ENCODE measurements at regions not wholly inside any gene's neighbourhood (a gene's known extent, or its start where the extent isn't known, plus 50 kb on each side); places are given as distances from the start of the nearest gene placed in this dataset.

DNA sequence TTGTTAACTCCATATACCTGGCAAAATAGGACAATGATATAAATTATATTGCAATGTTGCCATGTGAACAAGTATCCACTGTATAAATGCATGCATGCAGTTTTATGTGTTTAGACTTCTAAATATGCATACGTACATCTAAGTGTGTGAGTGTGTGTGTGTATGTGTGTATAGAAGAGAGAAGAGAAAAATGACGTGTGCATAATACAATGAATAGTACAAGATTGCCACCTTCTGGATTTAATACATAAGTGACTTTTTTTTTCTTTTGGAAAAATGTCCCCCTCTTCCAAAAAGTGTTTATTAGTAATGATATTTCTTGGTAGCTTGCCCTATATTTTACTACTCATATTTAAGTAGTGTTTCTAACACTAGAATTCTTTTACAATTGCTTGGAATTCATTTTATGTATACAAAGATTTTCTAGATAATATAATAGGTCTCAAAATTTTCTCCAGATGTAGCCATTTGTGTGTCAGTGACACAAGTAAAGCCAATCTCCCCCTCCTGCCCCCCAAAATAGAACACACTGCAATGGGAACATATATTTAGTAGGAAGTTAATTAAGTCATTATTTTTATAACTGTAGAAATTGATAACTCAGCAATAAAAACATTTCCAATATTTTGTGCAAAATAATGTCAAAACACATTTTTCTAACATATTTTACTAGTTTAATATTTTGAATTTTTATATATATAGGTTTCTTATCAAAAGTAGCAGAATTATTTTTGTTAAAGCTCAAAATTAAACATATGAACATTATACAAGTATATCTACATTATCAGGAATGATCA is 783.3 kb upstream of the ATXN8OS start:
- Mint-ChIP-seq H3K9me3 (peaks cover 5% of the 10 kb centered on the region), H3K4me1 (ENCODE audit: low read depth) (no peaks in the 10 kb centered on the region), H3K4me3 (no peak overlapping the region), H3K27ac (no peak overlapping the region), H3K27me3 (ENCODE audit: insufficient read depth) (no peaks in the 10 kb centered on the region), H3K36me3 (ENCODE audit: low read depth) (no peaks in the 10 kb centered on the region)
- intact Hi-C loops (cut with micrococcal nuclease), result no loop called here
- no peak for DNase-seq (ENCODE audit: low spot score)

DNA sequence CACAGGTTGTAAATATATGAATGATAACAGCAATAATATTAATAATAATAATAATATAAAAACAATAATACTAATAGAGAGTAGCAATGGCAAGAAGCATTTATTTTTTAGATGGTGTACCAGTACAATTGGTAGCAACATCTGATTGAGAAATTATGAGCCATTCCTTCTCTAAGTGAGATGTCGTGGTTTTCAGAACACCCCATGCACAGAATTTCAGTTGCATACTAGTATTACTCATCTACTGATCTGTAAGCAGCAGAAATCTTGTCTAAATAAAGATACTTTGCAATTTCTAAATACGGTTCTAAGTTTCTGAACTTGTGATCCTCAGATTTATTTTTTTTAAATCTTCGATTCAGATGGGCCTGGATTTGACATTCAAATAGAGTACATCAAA is 788.0 kb upstream of the ATXN8OS start:
- Mint-ChIP-seq H3K4me3 (no peak overlapping the region), H3K27ac (no peak overlapping the region), H3K4me1 (ENCODE audit: low read depth) (no peaks in the 10 kb centered on the region), H3K27me3 (ENCODE audit: insufficient read depth) (no peaks in the 10 kb centered on the region), H3K9me3 (no peaks in the 10 kb centered on the region), H3K36me3 (ENCODE audit: low read depth) (no peaks in the 10 kb centered on the region)
- no peak for DNase-seq (ENCODE audit: low spot score)
- intact Hi-C loops (cut with micrococcal nuclease), result no loop called here

DNA sequence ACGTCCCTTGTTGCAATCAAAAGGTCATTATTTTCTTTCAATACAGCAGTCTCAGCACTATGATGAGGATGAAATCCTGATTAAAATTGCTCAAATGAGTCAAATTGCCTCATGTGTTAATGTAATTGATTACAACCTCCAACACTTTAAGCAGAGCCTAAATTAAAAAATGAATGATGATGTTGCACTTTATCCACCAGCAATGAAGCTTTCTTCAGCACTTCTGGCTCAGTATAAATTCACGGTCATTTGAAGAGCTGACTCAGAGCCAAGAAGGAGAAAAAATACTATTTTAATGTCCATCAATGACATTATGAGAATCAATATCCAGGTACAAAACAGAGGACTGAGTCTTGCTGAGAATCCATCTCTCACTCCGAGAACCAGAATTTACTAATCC is 792.6 kb upstream of the ATXN8OS start:
- DNase-seq (ENCODE audit: low spot score), result no peak
- intact Hi-C loops (cut with micrococcal nuclease), result no loop called here
- Mint-ChIP-seq H3K27ac (no peak overlapping the region), H3K9me3 (no peaks in the 10 kb centered on the region), H3K4me3 (no peak overlapping the region), H3K36me3 (ENCODE audit: low read depth) (no peaks in the 10 kb centered on the region), H3K4me1 (ENCODE audit: low read depth) (no peaks in the 10 kb centered on the region), H3K27me3 (ENCODE audit: insufficient read depth) (no peaks in the 10 kb centered on the region)

DNA sequence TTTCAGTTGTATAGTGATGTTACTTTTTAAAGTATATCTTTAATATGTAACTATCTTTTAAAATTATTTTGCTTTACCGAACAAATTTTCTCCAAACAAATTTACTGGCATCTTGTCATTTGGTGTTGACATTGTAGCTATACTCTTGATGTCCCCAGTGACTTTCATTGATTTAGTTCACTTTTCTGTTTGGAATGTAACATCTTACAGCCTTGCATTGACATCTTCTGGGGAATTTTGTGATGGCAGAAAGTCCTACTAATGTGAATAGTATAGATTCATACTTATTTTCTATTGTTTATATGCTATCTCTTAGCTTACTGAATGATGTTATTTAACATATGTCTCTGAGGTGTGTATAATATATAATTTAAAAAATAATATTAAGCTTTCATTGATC is 800.9 kb upstream of the ATXN8OS start:
- no peaks in the 10 kb centered on the region for H3K27me3 Mint-ChIP-seq (ENCODE audit: insufficient read depth)
- no peaks in the 10 kb centered on the region for H3K4me1 Mint-ChIP-seq (ENCODE audit: low read depth)
- H3K4me3 Mint-ChIP-seq, result no peak overlapping the region
- H3K27ac Mint-ChIP-seq, result no peak overlapping the region
- H3K36me3 Mint-ChIP-seq (ENCODE audit: low read depth), result no peaks in the 10 kb centered on the region
- intact Hi-C loops (cut with micrococcal nuclease), result no loop called here
- DNase-seq (ENCODE audit: low spot score), result no peak
- no peaks in the 10 kb centered on the region for H3K9me3 Mint-ChIP-seq

DNA sequence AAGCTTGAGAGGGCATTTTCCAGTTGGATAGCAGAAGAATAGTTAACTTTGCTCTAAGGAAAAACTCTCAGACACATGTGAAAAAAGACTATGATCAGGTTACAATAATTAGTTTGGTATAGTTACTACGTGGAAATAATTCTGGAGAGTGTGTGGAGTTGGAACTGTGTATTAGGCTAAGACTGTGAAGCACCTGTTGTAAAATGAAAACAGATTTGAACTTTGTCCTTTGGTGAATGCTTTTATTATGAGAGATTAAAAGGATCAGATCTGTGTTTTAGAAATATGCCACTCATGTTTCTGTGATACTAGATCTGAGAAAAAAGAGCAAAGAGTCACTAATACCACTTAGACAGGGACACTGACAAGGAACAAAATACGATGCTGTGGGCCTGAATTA is 807.5 kb upstream of the ATXN8OS start:
- DNase-seq (ENCODE audit: low spot score), result no peak
- no peak overlapping the region for H3K4me3 Mint-ChIP-seq
- no peak overlapping the region for H3K27ac Mint-ChIP-seq
- no peaks in the 10 kb centered on the region for H3K36me3 Mint-ChIP-seq (ENCODE audit: low read depth)
- H3K4me1 Mint-ChIP-seq (ENCODE audit: low read depth), result no peaks in the 10 kb centered on the region
- H3K9me3 Mint-ChIP-seq, result no peaks in the 10 kb centered on the region
- H3K27me3 Mint-ChIP-seq (ENCODE audit: insufficient read depth), result no peaks in the 10 kb centered on the region
- intact Hi-C loops (cut with micrococcal nuclease), result no loop called here

DNA sequence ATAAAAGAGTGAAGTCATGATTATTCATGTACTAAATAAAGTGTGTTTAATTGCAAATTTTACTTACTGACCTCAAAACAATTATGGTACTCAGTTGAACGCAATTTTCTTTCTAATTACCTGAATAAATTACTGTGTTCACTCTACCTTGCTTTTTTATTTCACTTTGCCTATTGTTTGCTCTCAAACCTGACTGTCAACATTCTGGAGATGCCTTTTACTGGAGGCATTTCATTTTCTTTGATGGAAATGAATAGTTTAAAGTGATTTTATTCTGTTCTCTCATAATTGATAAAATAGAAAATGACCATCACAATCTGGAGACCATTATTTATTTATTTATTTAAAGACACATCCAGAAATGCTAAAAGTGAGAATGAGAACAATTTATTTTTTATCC is 811.5 kb upstream of the ATXN8OS start:
- no peak for DNase-seq (ENCODE audit: low spot score)
- intact Hi-C loops (cut with micrococcal nuclease), result no loop called here
- H3K9me3 Mint-ChIP-seq, result peaks cover 14% of the 10 kb centered on the region
- no peaks in the 10 kb centered on the region for H3K27me3 Mint-ChIP-seq (ENCODE audit: insufficient read depth)
- no peak overlapping the region for H3K27ac Mint-ChIP-seq
- no peaks in the 10 kb centered on the region for H3K4me1 Mint-ChIP-seq (ENCODE audit: low read depth)
- H3K4me3 Mint-ChIP-seq, result no peak overlapping the region
- H3K36me3 Mint-ChIP-seq (ENCODE audit: low read depth), result no peaks in the 10 kb centered on the region

DNA sequence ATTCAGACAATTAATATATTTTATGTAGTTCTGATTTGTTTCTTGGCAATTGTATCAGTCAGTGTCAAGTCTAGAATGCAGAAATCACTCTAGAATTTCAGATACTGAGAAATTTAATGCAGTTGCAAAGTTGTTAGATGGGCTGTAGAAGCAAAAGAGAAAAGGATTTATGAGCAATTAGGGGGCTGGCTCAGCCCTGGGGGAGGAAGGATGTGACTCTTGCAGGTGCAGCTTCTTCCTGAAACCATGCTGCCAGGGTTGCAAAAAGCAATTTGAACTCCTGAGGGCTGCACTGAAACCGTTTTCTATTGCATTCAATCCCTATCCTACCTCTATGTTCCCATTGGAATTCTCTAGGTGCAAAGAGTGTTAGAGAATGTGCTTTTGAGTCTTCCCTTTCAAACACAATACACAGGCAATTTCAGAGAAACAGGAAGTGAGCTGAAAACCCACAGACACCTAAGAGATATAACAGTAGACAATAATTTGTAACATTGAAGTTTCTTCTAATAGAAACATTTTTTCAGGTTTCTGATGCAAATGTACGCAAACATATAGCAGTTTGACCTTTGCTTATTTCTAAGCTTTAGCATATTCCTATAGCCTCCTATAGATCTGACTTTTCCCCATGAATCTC is 814.7 kb upstream of the ATXN8OS start:
- H3K27ac Mint-ChIP-seq, result no peak overlapping the region

DNA sequence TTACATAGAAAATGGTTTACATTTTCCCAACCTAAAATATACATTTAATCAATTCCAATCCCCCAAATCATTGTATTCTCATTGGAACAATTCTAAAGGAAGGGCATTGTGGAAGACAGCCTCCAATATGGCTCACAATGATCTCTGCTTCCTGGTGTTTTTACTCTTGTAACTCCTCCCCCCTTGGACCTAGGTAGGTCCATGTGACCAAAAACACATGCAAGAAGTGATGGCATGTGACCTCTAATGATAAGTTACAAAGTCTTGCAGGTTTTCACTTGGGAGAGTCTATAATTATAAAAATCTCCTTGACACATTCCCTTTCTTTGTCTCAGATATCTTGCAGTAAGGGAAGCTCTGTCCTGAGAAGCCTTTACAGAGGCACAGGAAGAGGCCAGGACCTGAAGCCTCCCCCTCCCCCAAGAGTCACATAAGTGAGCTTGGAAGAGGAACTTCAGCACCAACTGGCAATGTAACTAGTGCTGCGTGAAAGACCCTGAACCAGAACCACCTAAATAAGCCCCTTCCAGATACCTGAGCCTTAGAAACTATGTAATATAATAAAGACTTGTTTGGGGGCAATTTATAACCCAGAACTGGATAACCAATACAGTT is 816.2 kb upstream of the ATXN8OS start:
- no peak overlapping the region for H3K27ac Mint-ChIP-seq
- H3K4me3 Mint-ChIP-seq, result no peak overlapping the region
- peaks cover 24% of the 10 kb centered on the region for H3K9me3 Mint-ChIP-seq
- intact Hi-C loops (cut with micrococcal nuclease), result no loop called here
- no peak for DNase-seq (ENCODE audit: low spot score)
- no peaks in the 10 kb centered on the region for H3K27me3 Mint-ChIP-seq (ENCODE audit: insufficient read depth)
- no peaks in the 10 kb centered on the region for H3K36me3 Mint-ChIP-seq (ENCODE audit: low read depth)
- H3K4me1 Mint-ChIP-seq (ENCODE audit: low read depth), result no peaks in the 10 kb centered on the region

More for the DNA sequence above, 814.7 kb upstream of the ATXN8OS start:
- no peak overlapping the region for H3K4me3 Mint-ChIP-seq
- H3K9me3 Mint-ChIP-seq, result peaks cover 21% of the 10 kb centered on the region
- DNase-seq (ENCODE audit: low spot score), result no peak
- H3K27me3 Mint-ChIP-seq (ENCODE audit: insufficient read depth), result no peaks in the 10 kb centered on the region
- no peaks in the 10 kb centered on the region for H3K36me3 Mint-ChIP-seq (ENCODE audit: low read depth)
- intact Hi-C loops (cut with micrococcal nuclease), result no loop called here
- H3K4me1 Mint-ChIP-seq (ENCODE audit: low read depth), result no peaks in the 10 kb centered on the region

DNA sequence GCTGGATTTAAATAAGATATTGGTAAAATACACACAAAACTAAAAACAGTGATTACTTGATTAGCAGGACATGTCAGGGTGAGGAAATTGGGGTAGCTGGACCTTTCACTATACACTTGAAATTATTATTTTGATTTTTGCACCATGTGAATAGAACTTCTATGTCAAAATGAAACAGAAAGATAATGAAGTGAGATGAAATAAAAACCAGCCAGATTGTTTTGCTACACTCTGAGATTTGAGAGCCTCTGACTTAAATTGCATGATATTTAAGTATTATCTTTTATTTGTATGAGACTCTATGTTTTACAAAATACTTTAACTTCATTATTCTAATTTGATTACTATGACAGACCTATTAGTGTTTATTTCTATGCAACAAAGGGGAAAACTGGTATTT is 819.6 kb upstream of the ATXN8OS start:
- intact Hi-C loops (cut with micrococcal nuclease), result no loop called here
- no peaks in the 10 kb centered on the region for H3K27me3 Mint-ChIP-seq (ENCODE audit: insufficient read depth)
- peaks cover 16% of the 10 kb centered on the region for H3K9me3 Mint-ChIP-seq
- no peak overlapping the region for H3K4me3 Mint-ChIP-seq
- no peak overlapping the region for H3K27ac Mint-ChIP-seq
- no peaks in the 10 kb centered on the region for H3K4me1 Mint-ChIP-seq (ENCODE audit: low read depth)
- DNase-seq (ENCODE audit: low spot score), result no peak
- H3K36me3 Mint-ChIP-seq (ENCODE audit: low read depth), result no peaks in the 10 kb centered on the region

DNA sequence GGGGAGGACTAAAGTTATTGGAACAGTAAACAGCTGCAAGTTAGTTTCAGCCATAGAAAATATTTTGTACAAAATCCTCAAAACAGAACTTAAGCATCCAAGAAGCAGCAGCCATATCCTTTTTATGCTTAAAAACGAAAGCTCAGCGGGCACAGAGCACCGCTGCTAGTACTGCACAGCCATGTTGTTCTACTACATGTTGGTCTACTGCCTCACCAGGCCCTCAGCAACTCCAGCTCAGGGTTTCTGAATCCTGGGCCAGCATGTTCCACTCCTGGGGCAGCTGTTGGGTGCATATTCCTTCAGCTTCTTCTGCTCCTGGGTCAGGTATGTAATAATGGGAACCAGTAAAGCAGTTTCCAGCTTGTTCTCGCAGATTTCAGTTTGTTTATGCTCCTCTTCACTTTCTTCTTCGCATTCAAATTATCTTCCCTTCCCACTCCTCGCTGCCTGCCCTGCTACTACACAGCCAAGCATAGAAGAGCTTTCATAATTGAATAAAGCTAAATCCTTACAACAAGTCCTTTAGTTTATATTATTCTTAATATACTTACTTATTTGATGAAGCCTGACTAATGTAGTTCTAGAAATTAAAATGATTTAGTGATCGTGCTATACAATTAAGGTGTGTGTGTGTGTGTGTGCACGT is 820.5 kb upstream of the ATXN8OS start:
- Mint-ChIP-seq H3K36me3 (ENCODE audit: low read depth) (no peaks in the 10 kb centered on the region), H3K9me3 (peaks cover 14% of the 10 kb centered on the region), H3K4me3 (no peak overlapping the region), H3K4me1 (ENCODE audit: low read depth) (no peaks in the 10 kb centered on the region), H3K27ac (no peak overlapping the region), H3K27me3 (ENCODE audit: insufficient read depth) (no peaks in the 10 kb centered on the region)
- no peak for DNase-seq (ENCODE audit: low spot score)
- intact Hi-C loops (cut with micrococcal nuclease), result no loop called here

DNA sequence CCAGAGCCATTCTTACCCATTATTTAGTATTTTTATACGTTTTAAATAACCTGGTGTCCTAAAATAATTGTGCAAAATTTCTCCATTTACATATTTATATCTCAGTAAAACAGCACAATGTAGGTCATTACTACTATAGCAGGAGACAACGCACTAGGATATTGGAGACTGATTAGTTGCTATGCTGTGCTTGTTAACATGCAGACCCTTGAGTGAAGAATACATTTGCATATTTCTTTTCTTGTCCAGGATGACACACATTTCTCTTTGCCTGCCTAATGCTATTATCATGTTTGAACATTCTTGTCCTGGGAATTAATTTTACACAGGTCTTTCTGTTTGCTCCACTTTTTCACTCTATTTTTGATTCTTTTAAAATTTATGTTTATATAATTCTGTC is 823.8 kb upstream of the ATXN8OS start:
- Mint-ChIP-seq H3K4me1 (ENCODE audit: low read depth) (no peaks in the 10 kb centered on the region), H3K27ac (no peak overlapping the region), H3K9me3 (peaks cover 14% of the 10 kb centered on the region)

DNA sequence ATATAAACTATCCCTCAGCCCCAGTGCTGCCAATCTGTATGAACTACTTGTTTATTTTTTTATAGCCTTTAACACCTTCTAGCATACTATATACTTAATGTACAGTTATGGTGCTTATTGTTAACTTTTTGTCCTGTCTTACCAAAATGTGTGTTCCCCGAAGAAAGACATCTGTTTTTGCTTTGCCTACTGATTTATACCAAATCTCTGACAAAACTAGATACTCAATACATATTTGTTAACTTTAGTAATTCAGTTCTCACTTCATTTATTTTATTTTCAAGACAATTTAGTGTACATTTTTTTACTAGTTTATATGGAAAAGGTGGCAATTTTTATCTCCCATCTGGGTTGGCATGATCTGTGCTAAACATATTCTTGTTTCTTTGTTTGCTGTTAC is 824.3 kb upstream of the ATXN8OS start:
- DNase-seq (ENCODE audit: low spot score), result no peak
- no peaks in the 10 kb centered on the region for H3K36me3 Mint-ChIP-seq (ENCODE audit: low read depth)
- intact Hi-C loops (cut with micrococcal nuclease), result no loop called here
- H3K4me3 Mint-ChIP-seq, result no peak overlapping the region
- no peaks in the 10 kb centered on the region for H3K27me3 Mint-ChIP-seq (ENCODE audit: insufficient read depth)
- H3K27ac Mint-ChIP-seq, result no peak overlapping the region
- no peaks in the 10 kb centered on the region for H3K4me1 Mint-ChIP-seq (ENCODE audit: low read depth)
- H3K9me3 Mint-ChIP-seq, result peaks cover 16% of the 10 kb centered on the region

More for the DNA sequence above, 823.8 kb upstream of the ATXN8OS start:
- no peak for DNase-seq (ENCODE audit: low spot score)
- intact Hi-C loops (cut with micrococcal nuclease), result no loop called here
- no peaks in the 10 kb centered on the region for H3K27me3 Mint-ChIP-seq (ENCODE audit: insufficient read depth)
- H3K36me3 Mint-ChIP-seq (ENCODE audit: low read depth), result no peaks in the 10 kb centered on the region
- H3K4me3 Mint-ChIP-seq, result no peak overlapping the region

DNA sequence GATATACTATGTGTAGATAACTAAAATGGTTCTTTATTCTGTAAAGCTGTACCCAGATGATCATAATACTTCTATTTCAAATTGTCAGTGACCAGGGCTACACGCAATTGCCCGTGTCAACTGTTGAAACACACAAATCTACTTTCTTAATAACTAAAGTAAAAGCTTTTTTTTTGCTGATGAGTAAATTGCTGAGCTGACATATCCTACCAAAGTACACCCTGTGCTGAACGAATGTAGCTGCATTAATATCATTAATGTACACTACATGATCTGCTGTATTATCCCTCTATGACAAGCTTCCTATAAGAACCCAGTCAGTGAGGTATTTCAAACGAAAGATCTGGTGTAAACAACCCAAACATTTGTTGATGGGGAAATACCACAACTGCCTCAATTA is 827.2 kb upstream of the ATXN8OS start:
- Mint-ChIP-seq H3K27me3 (ENCODE audit: insufficient read depth) (no peaks in the 10 kb centered on the region), H3K9me3 (peaks cover 16% of the 10 kb centered on the region), H3K4me3 (no peak overlapping the region), H3K36me3 (ENCODE audit: low read depth) (no peaks in the 10 kb centered on the region), H3K4me1 (ENCODE audit: low read depth) (no peaks in the 10 kb centered on the region), H3K27ac (no peak overlapping the region)
- intact Hi-C loops (cut with micrococcal nuclease), result no loop called here
- no peak for DNase-seq (ENCODE audit: low spot score)

All from activated T-helper 1 cell treated with anti-CD3 and anti-CD28 coated beads, Interleukin-12 subunit alpha, Interleukin-12 subunit beta, Interleukin-2, Interleukin-4 antibody, amounts not matched to agents 30 ng/mL and 10 ng/mL and 1 ng/mL, durations not matched to agents 14 hours and 24 hours and 36 hours (primary cell).